AG09319 (cell line): ENCODE measurements at regions not wholly inside any gene's neighbourhood (a gene's known extent, or its start where the extent isn't known, plus 50 kb on each side); places are given as distances from the start of the nearest gene placed in this dataset.

ENCODE experiments used
- DNase-seq: peaks from one replicate; pipeline ENCODE4 v3.0.0-alpha.2; 2010; ENCODE audit warnings: low read depth; ENCODE audit errors: extremely low read depth
- CTCF ChIP-seq: IDR thresholded peaks from 2 replicates; pipeline ENCODE4 v1.5.1; 2011; ENCODE audit warnings: low read depth, mild to moderate bottlenecking, inconsistent platforms, low read length, moderate library complexity

DNA sequence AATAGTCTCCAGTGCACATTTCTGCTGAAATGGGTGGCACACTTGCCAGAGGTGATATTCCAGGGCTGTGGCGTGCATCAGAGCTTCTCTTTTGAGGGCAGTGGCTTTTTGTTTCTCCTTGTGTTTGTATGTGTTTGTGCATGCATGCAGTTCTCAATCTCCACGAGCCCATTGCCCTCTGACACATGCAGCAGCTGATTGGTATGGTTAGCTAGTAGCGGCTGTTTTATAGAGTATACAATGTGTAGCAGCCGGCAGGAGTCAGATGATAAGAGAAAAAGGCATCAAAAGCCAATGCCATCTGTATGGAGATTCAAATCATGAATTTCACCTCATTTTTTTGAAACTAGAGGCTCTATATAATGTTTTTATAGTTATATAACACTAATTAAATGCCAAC, 616.9 kb upstream of the STXBP6 start:
- no peak for TF ChIP-seq CTCF
- no peak for DNase-seq

DNA sequence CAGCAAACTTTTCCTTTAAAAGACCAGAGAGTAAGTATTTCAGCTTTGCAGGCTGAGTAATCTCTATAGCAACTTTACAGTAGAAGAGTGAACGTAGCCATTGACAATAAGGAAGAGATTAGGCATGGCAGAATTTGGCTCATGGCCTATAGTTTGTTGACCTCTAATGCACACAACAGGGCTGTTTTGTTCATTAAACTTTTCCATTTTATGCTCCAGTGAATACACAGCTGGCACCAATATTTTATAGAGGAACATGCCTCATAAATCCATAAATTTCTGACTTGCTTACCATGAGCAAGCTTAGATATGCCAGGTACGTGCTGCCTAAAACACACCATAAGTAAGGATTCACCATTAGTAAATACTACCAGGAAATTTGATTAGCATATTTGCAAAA, 609.0 kb upstream of the STXBP6 start:
- no peak for DNase-seq
- no peak for TF ChIP-seq CTCF

- no peak for DNase-seq
- TF ChIP-seq CTCF: no peak
Measured at GRCh38 chr14:25630447-25630846, 580.5 kb upstream of the STXBP6 start.

DNA sequence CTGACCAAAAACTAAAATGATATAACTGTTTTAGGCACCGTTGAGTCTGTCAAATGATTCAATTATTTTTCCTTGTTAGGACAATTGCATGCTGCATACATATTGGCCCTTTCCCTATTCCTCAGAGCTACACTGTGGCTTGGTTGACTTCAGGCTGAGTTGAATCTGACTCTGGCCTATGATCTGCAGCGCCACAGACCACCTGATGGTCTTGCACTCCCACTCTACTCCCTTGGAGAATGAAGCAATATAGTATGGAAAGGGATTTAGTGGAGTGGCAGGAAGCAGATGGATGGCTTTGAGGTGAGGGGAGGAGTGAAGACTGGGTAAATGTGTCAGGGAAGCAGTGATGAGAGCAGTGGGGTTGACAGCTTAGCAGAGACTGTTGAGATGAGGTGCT, 579.0 kb upstream of the STXBP6 start:
- DNase-seq: no peak
- no peak for TF ChIP-seq CTCF

- TF ChIP-seq CTCF: no peak
- DNase-seq: no peak
Measured at GRCh38 chr14:25628390-25628789, 578.4 kb upstream of the STXBP6 start.

DNA sequence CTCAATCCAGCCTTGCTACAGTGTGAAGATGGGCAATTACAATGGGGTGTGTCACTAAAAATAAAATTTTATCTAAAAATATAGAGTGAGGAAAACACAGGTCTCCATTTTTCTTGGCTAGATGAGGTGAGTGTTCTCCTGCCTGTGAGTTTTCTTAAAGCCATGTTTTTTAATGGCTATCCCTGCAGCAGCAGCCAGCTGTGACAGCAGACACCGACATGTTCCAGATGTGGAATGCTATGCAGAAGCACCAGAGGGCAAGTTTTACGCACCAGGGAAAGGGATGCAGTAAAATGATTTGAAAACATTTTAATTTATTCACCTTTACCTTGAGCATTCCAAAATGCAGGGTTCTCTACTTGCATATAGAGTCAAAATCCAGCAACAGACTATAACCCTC, 577.0 kb upstream of the STXBP6 start:
- no peak for DNase-seq
- TF ChIP-seq CTCF: no peak

GRCh38 chr14:25622763-25623162, 572.8 kb upstream of the STXBP6 start:
- no peak for DNase-seq
- no peak for TF ChIP-seq CTCF
